ENCODE measurements at regions not wholly inside any gene's neighbourhood (a gene's known extent, or its start where the extent isn't known, plus 50 kb on each side); places are given as distances from the start of the nearest gene placed in this dataset.

GRCh38 chr5:120872297-120872696 lies 408.2 kb downstream of the PRR16 start (continued):
- TF ChIP-seq NONO (IDR thresholded peaks at IDR 0.05) = no peak
- TF ChIP-seq NONO (CRISPR knock-in tag; conservative IDR thresholded peaks at IDR 0.05) = no peak
- no peak for TF ChIP-seq ZBTB10 (CRISPR knock-in tag; IDR thresholded peaks at IDR 0.05; ENCODE audit: borderline replicate concordance)
- no peak for TF ChIP-seq HOXA3 (CRISPR knock-in tag; IDR thresholded peaks at IDR 0.05)
- TF ChIP-seq SATB2 (CRISPR knock-in tag; IDR thresholded peaks at IDR 0.05) = no peak
- no peak for TF ChIP-seq ONECUT2 (CRISPR knock-in tag; IDR thresholded peaks at IDR 0.05)
- no peak for TF ChIP-seq ZBTB8A (CRISPR knock-in tag; IDR thresholded peaks at IDR 0.05; ENCODE audit: borderline replicate concordance, low read depth)
- TF ChIP-seq MAFK (conservative IDR thresholded peaks at IDR 0.05 in 1 of 2, IDR thresholded peaks at IDR 0.05 in 1 of 2; ENCODE audit: low read length in 2 of 2) = no peak
- no peak for TF ChIP-seq CREB1 (IDR thresholded peaks at IDR 0.05)
- no peak for TF ChIP-seq CREB1 (CRISPR knock-in tag; IDR thresholded peaks at IDR 0.05)
- TF ChIP-seq ATAD3A (CRISPR knock-in tag; IDR thresholded peaks at IDR 0.05) = no peak
- no peak for TF ChIP-seq PAX8 (CRISPR knock-in tag; IDR thresholded peaks at IDR 0.05; ENCODE audit: borderline replicate concordance)
- TF ChIP-seq, protein P1, sequence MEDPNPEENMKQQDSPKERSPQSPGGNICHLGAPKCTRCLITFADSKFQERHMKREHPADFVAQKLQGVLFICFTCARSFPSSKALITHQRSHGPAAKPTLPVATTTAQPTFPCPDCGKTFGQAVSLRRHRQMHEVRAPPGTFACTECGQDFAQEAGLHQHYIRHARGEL (CRISPR knock-in tag; IDR thresholded peaks at IDR 0.05) = no peak
- TF ChIP-seq ATF1 (CRISPR knock-in tag; IDR thresholded peaks at IDR 0.05) = no peak
